ENCODE measurements at regions not wholly inside any gene's neighbourhood (a gene's known extent, or its start where the extent isn't known, plus 50 kb on each side); places are given as distances from the start of the nearest gene placed in this dataset.
"Not testable (repeated sequence)": the region's sequence is repeated elsewhere in the genome, so short reads cannot be mapped to it uniquely, and the experiment has no call there.

GRCh38 chr20:26120920-26121319 is 424.3 kb upstream of the ZNF337 start:
- DNase-seq (ENCODE audit: low read depth) = not testable (repeated sequence)

- DNase-seq (ENCODE audit: low read depth) = not testable (repeated sequence)
Observed at GRCh38 chr20:26094498-26094897, 397.8 kb upstream of the ZNF337 start.

GRCh38 chr20:26091921-26092320 is 395.3 kb upstream of the ZNF337 start:
- DNase-seq (ENCODE audit: low read depth) = not testable (repeated sequence)

GRCh38 chr20:26086195-26086594 is 389.5 kb upstream of the ZNF337 start:
- not testable (repeated sequence) for DNase-seq (ENCODE audit: low read depth)

- DNase-seq (ENCODE audit: low read depth) = not testable (repeated sequence)
Observed at GRCh38 chr20:26073972-26074371, 377.3 kb upstream of the ZNF337 start.

GRCh38 chr20:26059324-26059723 is 362.7 kb upstream of the ZNF337 start:
- DNase-seq (ENCODE audit: low read depth) = not testable (repeated sequence)

GRCh38 chr20:26058446-26058845 is 361.8 kb upstream of the ZNF337 start:
- not testable (repeated sequence) for DNase-seq (ENCODE audit: low read depth)

- DNase-seq (ENCODE audit: low read depth) = not testable (repeated sequence)
Observed at GRCh38 chr20:26057135-26057752, 360.6 kb upstream of the ZNF337 start.

GRCh38 chr20:26025792-26026191 is 329.1 kb upstream of the ZNF337 start:
- not testable (repeated sequence) for DNase-seq (ENCODE audit: low read depth)

- not testable (repeated sequence) for DNase-seq (ENCODE audit: low read depth)
Observed at GRCh38 chr20:26010942-26011276, 314.3 kb upstream of the ZNF337 start.

- not testable (repeated sequence) for DNase-seq (ENCODE audit: low read depth)
Observed at GRCh38 chr20:26010224-26010941, 313.7 kb upstream of the ZNF337 start.

- DNase-seq (ENCODE audit: low read depth) = not testable (repeated sequence)
Observed at GRCh38 chr20:26009402-26010223, 313.0 kb upstream of the ZNF337 start.

- DNase-seq (ENCODE audit: low read depth) = not testable (repeated sequence)
Observed at GRCh38 chr20:26008026-26008425, 311.4 kb upstream of the ZNF337 start.

- DNase-seq (ENCODE audit: low read depth) = not testable (repeated sequence)
Observed at GRCh38 chr20:26006164-26006563, 309.5 kb upstream of the ZNF337 start.

GRCh38 chr20:26003959-26004358 is 307.3 kb upstream of the ZNF337 start:
- DNase-seq (ENCODE audit: low read depth) = not testable (repeated sequence)

- DNase-seq (ENCODE audit: low read depth) = not testable (repeated sequence)
Observed at GRCh38 chr20:25997367-25998038, 300.9 kb upstream of the ZNF337 start.

GRCh38 chr20:25992146-25992545 is 295.5 kb upstream of the ZNF337 start:
- DNase-seq (ENCODE audit: low read depth) = no peak

- no peak for DNase-seq (ENCODE audit: low read depth)
Observed at GRCh38 chr20:25991756-25992130, 295.1 kb upstream of the ZNF337 start.

- DNase-seq (ENCODE audit: low read depth) = no peak
Observed at GRCh38 chr20:25991051-25991755, 294.6 kb upstream of the ZNF337 start.

GRCh38 chr20:25989686-25990085 is 293.0 kb upstream of the ZNF337 start:
- DNase-seq (ENCODE audit: low read depth) = not testable (repeated sequence)

- no peak for DNase-seq (ENCODE audit: low read depth)
Observed at GRCh38 chr20:25989196-25989595, 292.5 kb upstream of the ZNF337 start.

All from T-helper 22 cell (primary cell).